ENCODE measurements at regions not wholly inside any gene's neighbourhood (a gene's known extent, or its start where the extent isn't known, plus 50 kb on each side); places are given as distances from the start of the nearest gene placed in this dataset.

DNA sequence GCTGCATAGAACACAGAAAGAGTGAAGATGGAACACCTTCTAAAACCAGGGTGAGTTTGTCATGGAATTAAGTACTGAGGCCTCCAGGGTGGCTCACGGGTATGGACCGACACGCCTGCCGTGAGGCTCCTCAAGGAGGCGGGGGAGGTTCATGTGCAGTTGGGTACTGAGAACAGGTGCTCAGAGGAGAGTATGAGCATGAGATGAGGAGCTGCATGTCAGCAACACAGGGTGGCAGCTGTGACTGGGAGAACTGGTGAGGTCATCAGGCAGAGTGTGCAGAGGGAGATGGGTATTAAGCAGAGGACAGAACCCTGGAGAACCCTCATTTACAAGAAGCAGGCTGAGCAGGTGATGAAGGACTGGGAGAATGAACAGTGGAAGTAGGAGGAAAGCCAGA, 63.2 kb upstream of the KLHL29 start:
- intact Hi-C loops (cut with micrococcal nuclease; ENCODE audit: unreplicated experiment), result no loop called here
- no peaks in the 10 kb centered on the region for H3K9me3 ChIP-seq (ENCODE audit: control insufficient read depth, insufficient read depth, low read depth, low read length)
- H3K4me3 ChIP-seq (ENCODE audit: low read depth in 2 of 2, low read length in 2 of 2), result no peak overlapping the region
- H3K4me1 ChIP-seq (ENCODE audit: control insufficient read depth, insufficient read depth, low read length), result no peaks in the 10 kb centered on the region
- H3K36me3 ChIP-seq (ENCODE audit: control insufficient read depth, insufficient read depth, low read length), result no peaks in the 10 kb centered on the region
- H3K27me3 ChIP-seq (ENCODE audit: control insufficient read depth, insufficient read depth, low read length), result peaks cover 23% of the 10 kb centered on the region
- no TSS peak for BruUV-seq (replicated peaks)
- ChIA-PET CTCF (no interaction called here), POLR2A (no interaction called here)
- ATAC-seq, result no peak
- in situ Hi-C loops (cut with HindIII; ENCODE audit: low pct_unique_long_range_greater_than_20kb, low sequenced_read_pairs), result no loop called here
- no peak overlapping the region for H3K27ac ChIP-seq (ENCODE audit: low read length)
- TF ChIP-seq TCF7L2 (IDR thresholded peaks at IDR 0.05; ENCODE audit: low read depth, low read length), result no peak
- TF ChIP-seq SIN3A (IDR thresholded peaks at IDR 0.05; ENCODE audit: borderline replicate concordance, insufficient read depth, low read depth, low read length), result no peak
- no peak for TF ChIP-seq POLR2AphosphoS5 (IDR thresholded peaks at IDR 0.05; ENCODE audit: low read depth, low read length)
- no peak for TF ChIP-seq CTCF (IDR thresholded peaks at IDR 0.05)
- TF ChIP-seq REST (IDR thresholded peaks at IDR 0.05; ENCODE audit: insufficient read depth in 1 of 2, low read depth in 2 of 2, low read length in 1 of 2), result no peak
- no peak for DNase-seq (ENCODE audit: low read depth, low spot score)

- Histone ChIP-seq H3K4me1 (ENCODE audit: control insufficient read depth, insufficient read depth, low read length) (no peaks in the 10 kb centered on the region), H3K36me3 (ENCODE audit: control insufficient read depth, insufficient read depth, low read length) (no peaks in the 10 kb centered on the region), H3K9me3 (ENCODE audit: control insufficient read depth, insufficient read depth, low read depth, low read length) (no peaks in the 10 kb centered on the region), H3K4me3 (ENCODE audit: low read depth in 2 of 2, low read length in 2 of 2) (no peak overlapping the region), H3K27ac (ENCODE audit: low read length) (no peak overlapping the region), H3K27me3 (ENCODE audit: control insufficient read depth, insufficient read depth, low read length) (peaks cover 23% of the 10 kb centered on the region)
- in situ Hi-C loops (cut with HindIII; ENCODE audit: low pct_unique_long_range_greater_than_20kb, low sequenced_read_pairs) (no loop called here), intact Hi-C loops (cut with micrococcal nuclease; ENCODE audit: unreplicated experiment) (no loop called here)
- no peak for TF ChIP-seq REST (IDR thresholded peaks at IDR 0.05; ENCODE audit: insufficient read depth in 1 of 2, low read depth in 2 of 2, low read length in 1 of 2)
- no peak for TF ChIP-seq SIN3A (IDR thresholded peaks at IDR 0.05; ENCODE audit: borderline replicate concordance, insufficient read depth, low read depth, low read length)
- TF ChIP-seq TCF7L2 (IDR thresholded peaks at IDR 0.05; ENCODE audit: low read depth, low read length), result no peak
- TF ChIP-seq CTCF (IDR thresholded peaks at IDR 0.05), result no peak
- no peak for TF ChIP-seq POLR2AphosphoS5 (IDR thresholded peaks at IDR 0.05; ENCODE audit: low read depth, low read length)
- CTCF ChIA-PET, result no interaction called here
- no TSS peak for BruUV-seq (replicated peaks)
- POLR2A ChIA-PET, result no interaction called here
- ATAC-seq (no peak), DNase-seq (ENCODE audit: low read depth, low spot score) (no peak)
Measured at GRCh38 chr2:23322567-23323197, 62.3 kb upstream of the KLHL29 start.

Data from Panc1 (cell line).